Smooth muscle cell (in vitro differentiated cells): ENCODE measurements at regions not wholly inside any gene's neighbourhood (a gene's known extent, or its start where the extent isn't known, plus 50 kb on each side); places are given as distances from the start of the nearest gene placed in this dataset.

Source experiments
- DNase-seq: peaks from one replicate; lab custom pipeline; 2025; ENCODE audit not compliant: unreplicated experiment; lab: John Stamatoyannopoulos, UW
- H2AFZ ChIP-seq: fragments of 200-600 bp; sonication (generic); 2 replicates; pipeline ENCODE4 v1.6.0; 2016; ENCODE audit warnings: antibody characterized with exemption, low read depth, mild to moderate bottlenecking
- H3F3A ChIP-seq: fragments of 200-600 bp; sonication (generic); 2 replicates; pipeline ENCODE4 v1.6.0; 2017; ENCODE audit warnings: antibody characterized with exemption, low read depth
- H3K27ac ChIP-seq: fragments of 200-600 bp; sonication (generic); 2 replicates; pipeline ENCODE4 v1.5.1; 2016; ENCODE audit warnings: low read depth, mild to moderate bottlenecking
- H3K27me3 ChIP-seq: fragments of 200-600 bp; sonication (generic); 2 replicates; pipeline ENCODE4 v1.6.1; 2016; ENCODE audit warnings: low read depth, mild to moderate bottlenecking
- H3K36me3 ChIP-seq: fragments of 200-600 bp; sonication (generic); 2 replicates; pipeline ENCODE4 v1.5.1; 2016; ENCODE audit warnings: low read depth
- H3K4me1 ChIP-seq: fragments of 200-600 bp; sonication (generic); 2 replicates; pipeline ENCODE4 v1.5.1; 2016; ENCODE audit warnings: low read depth
- H3K4me2 ChIP-seq: fragments of 200-600 bp; sonication (generic); 2 replicates; pipeline ENCODE4 v1.6.0; 2016; ENCODE audit warnings: mild to moderate bottlenecking
- H3K4me3 ChIP-seq: fragments of 200-600 bp; sonication (generic); 2 replicates; pipeline ENCODE4 v1.5.1; 2016; ENCODE audit warnings: mild to moderate bottlenecking
- H3K79me2 ChIP-seq: fragments of 200-600 bp; sonication (generic); 2 replicates; pipeline ENCODE4 v1.6.0; 2016; ENCODE audit warnings: low read depth, mild to moderate bottlenecking
- H3K9ac ChIP-seq: fragments of 200-600 bp; sonication (generic); 2 replicates; pipeline ENCODE4 v1.6.0; 2016; ENCODE audit warnings: low read depth
- H3K9me3 ChIP-seq: fragments of 200-600 bp; sonication (generic); replicated peaks from 2 replicates; pipeline ENCODE4 v1.5.1; 2016; ENCODE audit warnings: low read depth
- H4K20me1 ChIP-seq: fragments of 200-600 bp; sonication (generic); 2 replicates; pipeline ENCODE4 v1.6.0; 2016; ENCODE audit warnings: low read depth
- CTCF ChIP-seq: fragments of 200-600 bp; sonication (generic); IDR thresholded peaks from 2 replicates; pipeline ENCODE4 v1.5.1; 2017; ENCODE audit warnings: borderline replicate concordance, mild to moderate bottlenecking, antibody characterized with exemption; ENCODE audit not compliant: insufficient read depth, poor library complexity, severe bottlenecking
- WGBS: methylation state at CpG from one replicate; pipeline ENCODE4 v1.1.7; 2016; ENCODE audit warnings: low lambda C conversion rate; 5-methylcytosine and 5-hydroxymethylcytosine counted together

GRCh38 chrX:13123247-13123856 is 78.9 kb upstream of the FAM9C start:
- peaks cover 2% of the 10 kb centered on the region for H3F3A ChIP-seq
- no peak overlapping the region for H3K4me3 ChIP-seq
- no peaks in the 10 kb centered on the region for H3K79me2 ChIP-seq
- H3K4me1 ChIP-seq: peaks cover 11% of the 10 kb centered on the region
- no peak for DNase-seq
- no peaks in the 10 kb centered on the region for H3K27me3 ChIP-seq
- no peak overlapping the region for H3K4me2 ChIP-seq
- peak overlapping the region; percentile 52 for H2AFZ ChIP-seq
- no peak for TF ChIP-seq CTCF
- H3K9me3 ChIP-seq: no peaks in the 10 kb centered on the region
- H3K27ac ChIP-seq: no peak overlapping the region
- WGBS: 91% methylated on average over 5 of the region's 5 CpGs
- no peaks in the 10 kb centered on the region for H3K36me3 ChIP-seq
- no peak overlapping the region for H3K9ac ChIP-seq
- H4K20me1 ChIP-seq: no peaks in the 10 kb centered on the region

GRCh38 chrX:13121020-13121555 is 76.7 kb upstream of the FAM9C start:
- TF ChIP-seq CTCF: no peak
- Histone ChIP-seq H3K9me3 (no peaks in the 10 kb centered on the region), H3K4me1 (peaks cover 11% of the 10 kb centered on the region), H3K4me2 (peak overlapping the region; percentile 81), H3K36me3 (no peaks in the 10 kb centered on the region), H3K79me2 (no peaks in the 10 kb centered on the region), H3K27ac (peak overlapping the region; percentile 88), H4K20me1 (no peaks in the 10 kb centered on the region), H2AFZ (no peak overlapping the region), H3K9ac (no peak overlapping the region), H3F3A (peaks cover 2% of the 10 kb centered on the region), H3K27me3 (no peaks in the 10 kb centered on the region), H3K4me3 (no peak overlapping the region)
- DNase-seq: no peak
- WGBS: 100% methylated on average over 1 of the region's 1 CpG

GRCh38 chrX:13120017-13120416 is 75.6 kb upstream of the FAM9C start:
- WGBS: 13% methylated on average over 7 of the region's 7 CpGs
- peak overlapping the region; percentile 88 for H3K27ac ChIP-seq
- H3K79me2 ChIP-seq: no peaks in the 10 kb centered on the region
- H3F3A ChIP-seq: peaks cover 2% of the 10 kb centered on the region
- peak overlapping the region; percentile 81 for H3K4me2 ChIP-seq
- H3K36me3 ChIP-seq: no peaks in the 10 kb centered on the region
- peak overlapping the region; percentile 27 for H3K4me3 ChIP-seq
- H3K27me3 ChIP-seq: no peaks in the 10 kb centered on the region
- no peaks in the 10 kb centered on the region for H4K20me1 ChIP-seq
- no peaks in the 10 kb centered on the region for H3K9me3 ChIP-seq
- peaks cover 11% of the 10 kb centered on the region for H3K4me1 ChIP-seq
- peak overlapping the region; percentile 48 for H3K9ac ChIP-seq
- TF ChIP-seq CTCF: no peak
- no peak for DNase-seq
- H2AFZ ChIP-seq: peak overlapping the region; percentile 76

DNA sequence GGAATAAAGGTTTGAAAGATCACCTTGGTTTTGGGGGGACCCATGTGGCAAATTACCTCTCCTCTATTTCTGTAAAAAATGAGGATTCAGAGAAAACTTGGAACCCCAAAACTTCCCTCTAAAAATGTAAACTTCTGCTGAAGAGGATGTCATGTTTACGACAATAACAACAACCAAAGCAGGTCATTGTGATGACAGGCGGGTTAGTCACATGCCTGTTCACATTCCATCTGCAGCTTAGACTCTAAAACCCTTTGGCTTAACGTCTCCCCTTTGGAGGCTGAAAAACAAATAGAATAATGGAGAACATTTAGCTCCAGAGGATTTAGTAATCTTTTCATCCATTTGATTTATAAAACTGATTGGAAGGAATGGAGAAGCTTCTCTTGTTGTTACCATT is 75.0 kb upstream of the FAM9C start:
- Histone ChIP-seq H3K4me2 (peak overlapping the region; percentile 81), H3F3A (peaks cover 2% of the 10 kb centered on the region), H3K4me3 (peak overlapping the region; percentile 27), H4K20me1 (no peaks in the 10 kb centered on the region), H3K79me2 (no peaks in the 10 kb centered on the region), H3K27me3 (no peaks in the 10 kb centered on the region), H3K36me3 (no peaks in the 10 kb centered on the region), H2AFZ (peak overlapping the region; percentile 76), H3K27ac (peak overlapping the region; percentile 88), H3K9ac (peak overlapping the region; percentile 48), H3K9me3 (no peaks in the 10 kb centered on the region), H3K4me1 (peaks cover 11% of the 10 kb centered on the region)
- WGBS: 11% methylated on average over 3 of the region's 3 CpGs
- TF ChIP-seq CTCF: no peak
- no peak for DNase-seq
